ENCODE measurements at regions not wholly inside any gene's neighbourhood (a gene's known extent, or its start where the extent isn't known, plus 50 kb on each side); places are given as distances from the start of the nearest gene placed in this dataset.

- no peak for DNase-seq
Observed at GRCh38 chr20:41939659-41940058, 321.5 kb upstream of the CHD6 start.

GRCh38 chr20:41938353-41938752 is 320.2 kb upstream of the CHD6 start:
- no peak for DNase-seq

- DNase-seq: no peak
Observed at GRCh38 chr20:41935259-41935791, 317.1 kb upstream of the CHD6 start.

GRCh38 chr20:41932431-41932830 is 314.3 kb upstream of the CHD6 start:
- DNase-seq: no peak

- DNase-seq: no peak
Observed at GRCh38 chr20:41927655-41928054, 309.5 kb upstream of the CHD6 start.

GRCh38 chr20:41927189-41927588 is 309.0 kb upstream of the CHD6 start:
- DNase-seq: no peak

GRCh38 chr20:41925476-41925875 is 307.3 kb upstream of the CHD6 start:
- no peak for DNase-seq

- DNase-seq: no peak
Observed at GRCh38 chr20:41923624-41924023, 305.4 kb upstream of the CHD6 start.

GRCh38 chr20:41913146-41913545 is 295.0 kb upstream of the CHD6 start:
- no peak for DNase-seq

- no peak for DNase-seq
Observed at GRCh38 chr20:41910558-41910957, 292.4 kb upstream of the CHD6 start.

GRCh38 chr20:41905199-41905598 is 287.0 kb upstream of the CHD6 start:
- DNase-seq: no peak

GRCh38 chr20:41903586-41903985 is 285.4 kb upstream of the CHD6 start:
- DNase-seq: no peak

- DNase-seq: no peak
Observed at GRCh38 chr20:41902346-41902745, 284.2 kb upstream of the CHD6 start.

- DNase-seq: no peak
Observed at GRCh38 chr20:41900201-41900691, 282.1 kb upstream of the CHD6 start.

GRCh38 chr20:41897708-41898107 is 279.5 kb upstream of the CHD6 start:
- DNase-seq: no peak

- DNase-seq: no peak
Observed at GRCh38 chr20:41895241-41896032, 277.3 kb upstream of the CHD6 start.

GRCh38 chr20:41894255-41894963 is 276.2 kb upstream of the CHD6 start:
- DNase-seq: no peak

- DNase-seq: no peak
Observed at GRCh38 chr20:41892031-41892430, 273.9 kb upstream of the CHD6 start.

- no peak for DNase-seq
Observed at GRCh38 chr20:41889844-41890224, 271.7 kb upstream of the CHD6 start.

- DNase-seq: no peak
Observed at GRCh38 chr20:41889126-41889843, 271.1 kb upstream of the CHD6 start.

GRCh38 chr20:41888434-41888833 is 270.3 kb upstream of the CHD6 start:
- no peak for DNase-seq

GRCh38 chr20:41887500-41887899 is 269.3 kb upstream of the CHD6 start:
- DNase-seq: no peak

GRCh38 chr20:41881466-41882046 is 263.4 kb upstream of the CHD6 start:
- DNase-seq: no peak

All from GOT3 (cell line).